C4-2B (cell line): ENCODE measurements at regions not wholly inside any gene's neighbourhood (a gene's known extent, or its start where the extent isn't known, plus 50 kb on each side); places are given as distances from the start of the nearest gene placed in this dataset.

Source experiments
- H3K27ac ChIP-seq: fragments of 450-650 bp; 2 replicates; pipeline ENCODE4 v1.5.1; 2017
- CTCF ChIP-seq: fragments of 450-650 bp; conservative IDR thresholded peaks from 2 replicates; pipeline ENCODE4 v1.5.1; 2017; ENCODE audit warnings: mild to moderate bottlenecking
- ZFX ChIP-seq: fragments of 450-650 bp; IDR thresholded peaks from 2 replicates; pipeline ENCODE4 v1.6.1; 2017

DNA sequence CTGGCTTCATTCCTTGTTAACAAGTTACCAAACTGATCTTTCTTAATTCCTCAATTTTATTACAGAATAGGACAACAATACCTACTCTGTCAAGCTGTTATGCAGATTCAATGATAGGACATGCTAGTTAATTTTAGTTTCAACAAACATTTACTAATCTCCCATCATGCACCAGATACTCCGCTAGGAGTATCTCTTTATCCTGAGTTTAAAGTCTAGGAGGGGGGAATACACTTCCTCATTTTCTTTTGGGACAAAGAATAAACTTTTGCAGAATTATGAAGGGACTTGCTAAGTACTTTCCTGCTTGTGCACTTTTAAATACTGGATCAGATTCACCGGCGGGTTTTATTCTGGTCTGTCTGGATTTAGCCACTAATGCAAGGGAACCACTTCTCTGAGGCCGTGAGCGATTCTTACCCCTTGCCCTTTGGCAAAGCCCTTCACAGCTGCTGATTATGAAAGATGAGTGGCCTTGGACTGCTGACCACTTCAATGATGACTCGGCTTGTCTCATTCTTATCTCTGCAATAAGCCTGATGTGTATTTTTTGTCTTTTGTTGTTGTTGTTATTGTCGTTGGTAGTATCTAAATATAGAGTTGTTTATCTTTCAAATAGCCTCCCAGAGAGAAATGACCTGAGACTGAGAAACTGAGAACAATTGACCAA lies 73.9 kb downstream of the RMI1 start:
- no peak overlapping the region for H3K27ac ChIP-seq
- no peak for TF ChIP-seq CTCF
- no peak for TF ChIP-seq ZFX

- no peak overlapping the region for H3K27ac ChIP-seq
Measured at GRCh38 chr9:84057662-84058061, 77.1 kb downstream of the RMI1 start.

DNA sequence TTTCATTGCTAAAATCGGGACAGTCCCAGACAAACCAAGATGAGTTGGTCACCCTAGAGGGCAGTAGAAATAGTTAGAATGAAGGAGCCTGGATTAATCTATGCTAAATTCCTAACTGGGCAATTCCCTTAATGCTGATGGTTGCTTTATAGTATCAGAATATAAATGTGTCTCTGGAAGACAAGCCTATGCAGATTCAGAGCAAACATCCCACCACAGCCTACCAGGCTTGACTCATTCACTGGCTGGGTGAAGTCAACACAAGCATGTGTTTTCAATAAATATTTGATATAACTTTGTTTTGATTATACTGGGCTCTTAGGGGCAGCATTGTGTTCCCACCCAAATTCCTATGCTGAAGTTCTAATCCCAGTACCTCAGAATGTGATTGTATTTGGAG lies 79.3 kb downstream of the RMI1 start:
- no peak overlapping the region for H3K27ac ChIP-seq
- TF ChIP-seq CTCF, result no peak
- no peak for TF ChIP-seq ZFX

More at GRCh38 chr9:84057662-84058061, 77.1 kb downstream of the RMI1 start:
- TF ChIP-seq CTCF, result no peak
- TF ChIP-seq ZFX, result no peak

DNA sequence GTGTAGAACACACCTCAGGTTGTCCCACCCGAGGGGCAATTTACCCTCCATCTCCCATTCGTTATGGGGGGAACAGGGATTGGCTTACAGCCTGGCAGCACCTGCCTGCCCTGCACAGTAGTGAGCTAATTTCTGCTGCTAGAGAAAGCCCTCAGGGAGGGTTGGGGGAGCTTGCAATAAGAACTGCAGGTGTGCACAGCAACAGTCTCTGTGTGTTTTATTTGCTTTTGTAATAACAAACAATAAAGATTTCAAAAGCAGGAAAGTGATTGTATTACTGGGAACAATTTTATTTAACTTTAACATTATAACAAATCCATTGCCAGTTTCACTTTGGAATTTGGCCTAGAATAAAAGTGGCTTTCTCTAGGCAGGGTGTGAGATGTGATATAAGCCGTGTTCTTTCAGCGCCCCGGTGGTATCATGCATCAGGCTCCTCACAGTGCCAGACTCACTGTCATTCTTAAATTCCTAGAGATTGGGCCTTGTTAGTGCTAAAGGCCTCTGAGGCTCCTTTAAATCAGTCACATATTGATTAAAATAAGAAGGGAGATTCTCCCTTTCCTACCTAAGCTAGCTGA lies 81.1 kb downstream of the RMI1 start:
- no peak for TF ChIP-seq ZFX
- TF ChIP-seq CTCF, result no peak
- H3K27ac ChIP-seq, result peak overlapping the region; percentile 65; the same call in 1 of the 2 replicates

GRCh38 chr9:84062538-84062937 lies 81.9 kb downstream of the RMI1 start:
- H3K27ac ChIP-seq, result no peak overlapping the region
- no peak for TF ChIP-seq CTCF
- no peak for TF ChIP-seq ZFX

- TF ChIP-seq CTCF (no peak), ZFX (no peak)
Measured at GRCh38 chr9:84067821-84068220, 87.2 kb downstream of the RMI1 start.

GRCh38 chr9:84068872-84069271 lies 88.3 kb downstream of the RMI1 start:
- TF ChIP-seq ZFX, result no peak
- TF ChIP-seq CTCF, result no peak

More at GRCh38 chr9:84067821-84068220, 87.2 kb downstream of the RMI1 start:
- H3K27ac ChIP-seq, result no peak overlapping the region

More at GRCh38 chr9:84068872-84069271, 88.3 kb downstream of the RMI1 start:
- H3K27ac ChIP-seq, result no peak overlapping the region
